HG02642 (cell line): ENCODE measurements at regions not wholly inside any gene's neighbourhood (a gene's known extent, or its start where the extent isn't known, plus 50 kb on each side); places are given as distances from the start of the nearest gene placed in this dataset.

ENCODE experiments used
- ATAC-seq: cut with Tn5 transposase; IDR thresholded peaks from one replicate; pipeline ENCODE4 v1.9.1; 2021; ENCODE audit warnings: mild to moderate bottlenecking; ENCODE audit not compliant: unreplicated experiment, poor library complexity

GRCh38 chr2:9753665-9754531 lies 89.4 kb upstream of the TAF1B start:
- no peak for ATAC-seq

DNA sequence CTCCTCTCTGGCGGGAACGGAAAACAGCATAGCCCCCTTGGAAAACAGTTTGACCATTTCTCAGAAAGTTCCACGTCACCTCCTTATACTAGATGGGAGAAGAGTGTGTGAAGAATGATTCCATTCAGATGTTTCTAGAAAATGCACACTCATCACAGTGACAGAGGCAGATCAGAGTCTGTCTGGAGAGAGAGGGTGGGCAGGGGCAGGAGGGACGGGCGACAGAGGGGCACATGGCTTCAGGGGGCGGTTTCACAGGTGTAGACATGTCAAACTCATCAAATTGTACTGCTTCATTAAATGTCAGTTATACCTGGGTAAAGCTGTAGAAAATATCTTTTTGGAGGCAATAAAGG lies 88.8 kb upstream of the TAF1B start:
- no peak for ATAC-seq

- ATAC-seq = no peak
Observed at GRCh38 chr2:9755008-9755407, 88.3 kb upstream of the TAF1B start.

DNA sequence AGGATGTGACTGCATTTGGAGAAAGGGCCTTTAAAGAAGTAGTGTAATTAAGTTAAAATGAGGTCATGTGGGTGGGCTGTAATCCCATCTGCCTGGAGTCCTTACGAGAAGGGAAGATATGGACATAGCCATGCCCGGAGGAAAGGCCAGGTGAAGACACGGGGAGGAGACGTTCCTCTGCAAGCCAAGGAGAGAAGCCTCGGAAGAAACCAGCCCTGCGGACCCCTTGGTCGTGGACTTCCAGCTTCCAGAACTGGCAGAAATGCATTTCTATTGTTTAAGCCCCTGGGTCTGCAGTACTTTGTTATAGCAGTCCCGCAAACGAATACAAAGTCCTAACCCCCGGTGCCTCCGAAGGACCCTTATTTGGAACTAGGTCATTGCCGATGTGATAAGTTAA lies 87.6 kb upstream of the TAF1B start:
- ATAC-seq = no peak

DNA sequence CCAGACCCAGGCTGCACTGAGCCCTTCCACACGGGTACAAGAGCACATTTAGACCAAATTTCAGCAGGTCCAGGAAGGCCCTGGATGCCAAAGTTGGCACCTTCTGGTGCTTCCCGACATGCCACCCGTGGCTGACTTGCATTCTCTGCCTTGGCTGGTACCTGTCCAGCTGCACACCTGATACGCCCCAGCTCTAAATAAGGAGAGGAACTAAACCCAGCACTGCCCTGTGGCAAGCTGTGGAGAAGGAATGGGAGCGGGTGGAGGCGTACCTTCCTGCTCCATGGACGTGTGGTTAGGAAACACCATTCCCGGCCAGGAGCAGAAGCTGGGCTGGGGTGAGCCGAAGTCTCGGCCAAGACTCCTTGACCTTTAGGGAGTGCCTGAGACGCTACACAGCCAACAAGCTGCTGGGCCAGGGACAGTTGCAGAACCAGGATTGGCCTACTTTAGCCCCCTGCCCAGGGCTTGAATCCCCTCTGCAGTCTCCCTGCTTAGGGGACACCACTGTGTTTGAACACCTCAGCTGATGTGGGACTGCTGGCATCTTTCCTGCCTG lies 86.5 kb upstream of the TAF1B start:
- ATAC-seq = no peak

- ATAC-seq = no peak
Observed at GRCh38 chr2:9757501-9758264, 85.6 kb upstream of the TAF1B start.

- no peak for ATAC-seq
Observed at GRCh38 chr2:9758741-9759140, 84.5 kb upstream of the TAF1B start.

- no peak for ATAC-seq
Observed at GRCh38 chr2:9760069-9760901, 83.0 kb upstream of the TAF1B start.

- no peak for ATAC-seq
Observed at GRCh38 chr2:9760902-9761228, 82.4 kb upstream of the TAF1B start.

DNA sequence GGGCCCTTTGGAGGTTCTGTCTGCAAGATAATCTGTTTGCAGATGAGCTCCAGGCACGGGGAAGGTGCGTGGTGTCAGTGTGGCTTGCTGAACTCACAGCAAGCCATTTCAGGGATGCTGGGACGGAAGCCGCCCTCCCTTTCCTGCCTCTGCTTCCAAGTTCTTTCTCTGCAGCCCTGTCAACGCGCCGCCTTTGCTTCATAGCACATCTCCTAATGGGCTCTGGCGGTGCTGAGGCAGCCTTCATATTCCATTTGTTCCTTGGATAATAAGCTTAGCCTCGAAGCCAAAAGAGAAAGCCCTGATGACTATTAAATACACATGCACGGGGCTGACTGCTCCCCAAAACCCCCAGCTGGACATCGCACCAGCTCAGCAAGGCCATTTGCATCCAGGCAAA lies 81.7 kb upstream of the TAF1B start:
- no peak for ATAC-seq

GRCh38 chr2:9762164-9762563 lies 81.1 kb upstream of the TAF1B start:
- no peak for ATAC-seq

GRCh38 chr2:9762941-9763340 lies 80.3 kb upstream of the TAF1B start:
- no peak for ATAC-seq

DNA sequence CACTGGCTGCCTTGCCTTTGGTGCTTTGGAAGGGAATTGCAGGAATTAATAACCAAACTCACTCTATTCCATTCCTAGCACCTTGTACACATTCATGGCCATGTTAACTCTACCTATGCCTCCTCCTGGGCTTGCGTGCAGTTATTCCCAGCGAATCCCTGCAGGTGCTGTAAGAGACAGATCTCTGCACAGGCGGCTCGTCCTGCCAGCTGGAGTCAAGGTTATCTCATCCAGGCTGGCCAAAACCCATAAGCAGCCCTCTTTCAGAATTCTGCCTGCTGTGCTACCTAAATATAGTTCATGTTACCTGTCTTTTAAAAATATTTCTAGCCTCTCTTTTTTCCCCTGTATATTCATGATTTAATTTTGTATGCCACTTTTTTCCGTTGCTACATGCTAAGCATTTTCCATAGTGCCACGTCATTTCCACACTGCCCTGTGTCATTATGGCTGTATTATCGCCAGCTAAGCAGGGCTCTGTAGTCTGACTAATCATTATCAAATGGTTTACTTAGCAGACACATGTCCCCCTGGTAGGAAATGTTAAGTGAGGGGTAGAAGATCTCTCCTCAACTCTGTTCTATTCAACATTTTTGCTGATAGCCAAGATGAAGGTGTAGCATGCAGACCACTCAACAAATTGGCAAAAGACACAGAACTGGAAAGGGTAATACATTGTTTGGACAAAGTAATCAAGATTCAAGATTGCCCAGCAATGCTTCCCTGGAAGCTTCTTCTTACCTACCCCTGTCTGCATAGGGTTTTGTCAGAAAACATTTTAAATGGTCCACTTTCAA lies 79.7 kb upstream of the TAF1B start:
- no peak for ATAC-seq

- no peak for ATAC-seq
Observed at GRCh38 chr2:9764153-9764778, 79.0 kb upstream of the TAF1B start.

DNA sequence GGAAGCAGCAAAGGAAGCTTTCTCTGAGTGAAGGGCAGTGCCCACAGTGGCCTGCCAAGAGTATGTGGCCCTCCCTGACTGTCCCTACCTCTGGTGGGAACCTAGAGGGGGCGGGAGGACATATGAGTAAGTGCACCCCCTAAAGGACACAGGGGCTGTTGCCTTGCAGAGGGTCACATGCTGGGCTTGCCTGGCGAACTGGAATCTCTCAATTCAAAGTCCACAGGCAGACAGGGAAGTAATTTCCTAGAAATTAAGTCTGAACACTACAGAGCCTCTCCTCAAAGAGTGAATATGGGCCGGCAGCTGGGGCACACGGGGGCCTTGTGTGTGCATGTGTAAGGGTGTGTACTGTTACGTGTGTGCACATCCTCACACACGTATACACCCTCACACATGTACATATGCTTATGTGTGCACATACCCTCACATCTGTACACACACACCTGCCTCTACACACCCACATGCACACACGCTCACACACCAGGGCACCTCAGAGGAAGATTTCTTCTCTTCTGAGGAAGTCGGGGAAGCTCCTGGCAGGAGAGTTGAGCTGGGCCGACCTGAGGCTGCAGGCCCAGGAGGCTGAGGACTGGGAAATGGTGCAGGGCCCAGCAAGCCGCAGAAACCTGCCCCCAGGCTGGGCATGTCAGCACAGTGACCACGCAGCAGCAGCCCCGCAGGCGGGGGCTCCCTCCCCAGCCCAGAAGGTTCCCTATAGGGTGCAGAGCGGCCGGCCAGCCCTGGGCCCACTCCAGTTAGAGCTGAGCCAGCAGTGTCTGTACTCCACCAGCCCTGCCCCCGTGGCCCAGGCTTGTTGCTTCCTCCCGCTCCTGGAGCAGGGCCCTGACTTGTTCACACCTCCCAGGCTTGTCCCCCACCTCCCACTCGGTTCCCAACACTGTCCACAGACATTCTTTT lies 77.4 kb upstream of the TAF1B start:
- ATAC-seq = no peak

- ATAC-seq = no peak
Observed at GRCh38 chr2:9767656-9768281, 75.5 kb upstream of the TAF1B start.

DNA sequence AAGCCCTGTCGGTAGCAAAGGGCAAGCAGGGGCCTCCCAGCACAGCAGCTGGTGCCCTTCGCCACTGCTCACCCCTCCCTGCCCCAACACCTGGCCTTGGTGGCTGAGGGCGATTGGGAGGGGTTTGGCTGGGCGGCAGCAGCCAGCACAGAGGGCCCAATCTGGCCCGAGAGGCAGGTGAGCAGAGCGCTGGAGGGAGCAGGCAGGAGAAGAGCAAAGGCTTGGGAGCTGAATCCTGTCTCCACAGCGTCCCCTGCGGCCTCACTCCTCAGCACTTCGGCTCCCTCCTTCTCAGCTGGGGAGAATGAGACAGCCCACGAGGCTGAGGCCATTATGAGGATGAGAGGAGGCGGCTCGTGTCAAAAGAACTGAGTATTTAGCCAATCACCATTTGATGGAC lies 74.9 kb upstream of the TAF1B start:
- no peak for ATAC-seq
